Astrocyte (in vitro differentiated cells and primary cell): ENCODE measurements at regions not wholly inside any gene's neighbourhood (a gene's known extent, or its start where the extent isn't known, plus 50 kb on each side); places are given as distances from the start of the nearest gene placed in this dataset.

Experiments used
- EZH2 ChIP-seq: IDR thresholded peaks from 2 replicates; pipeline ENCODE4 v1.6.1; 2012; ENCODE audit warnings: mild to moderate bottlenecking, low read length, inconsistent platforms; ENCODE audit not compliant: insufficient read depth
- TF ChIP-seq, protein P1 (sequence below): IDR thresholded peaks from 2 replicates; pipeline ENCODE4 v1.5.1; 2011; ENCODE audit warnings: low read depth, mild to moderate bottlenecking, inconsistent platforms, low read length, moderate library complexity; ENCODE audit not compliant: insufficient read depth

GRCh38 chr4:111499291-111499690, 646.0 kb upstream of the FAM241A start:
- TF ChIP-seq, protein P1, sequence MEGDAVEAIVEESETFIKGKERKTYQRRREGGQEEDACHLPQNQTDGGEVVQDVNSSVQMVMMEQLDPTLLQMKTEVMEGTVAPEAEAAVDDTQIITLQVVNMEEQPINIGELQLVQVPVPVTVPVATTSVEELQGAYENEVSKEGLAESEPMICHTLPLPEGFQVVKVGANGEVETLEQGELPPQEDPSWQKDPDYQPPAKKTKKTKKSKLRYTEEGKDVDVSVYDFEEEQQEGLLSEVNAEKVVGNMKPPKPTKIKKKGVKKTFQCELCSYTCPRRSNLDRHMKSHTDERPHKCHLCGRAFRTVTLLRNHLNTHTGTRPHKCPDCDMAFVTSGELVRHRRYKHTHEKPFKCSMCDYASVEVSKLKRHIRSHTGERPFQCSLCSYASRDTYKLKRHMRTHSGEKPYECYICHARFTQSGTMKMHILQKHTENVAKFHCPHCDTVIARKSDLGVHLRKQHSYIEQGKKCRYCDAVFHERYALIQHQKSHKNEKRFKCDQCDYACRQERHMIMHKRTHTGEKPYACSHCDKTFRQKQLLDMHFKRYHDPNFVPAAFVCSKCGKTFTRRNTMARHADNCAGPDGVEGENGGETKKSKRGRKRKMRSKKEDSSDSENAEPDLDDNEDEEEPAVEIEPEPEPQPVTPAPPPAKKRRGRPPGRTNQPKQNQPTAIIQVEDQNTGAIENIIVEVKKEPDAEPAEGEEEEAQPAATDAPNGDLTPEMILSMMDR, result no peak
- no peak for TF ChIP-seq EZH2
